Upper lobe of left lung (tissue), 6 donors: ENCODE measurements at regions not wholly inside any gene's neighbourhood (a gene's known extent, or its start where the extent isn't known, plus 50 kb on each side); places are given as distances from the start of the nearest gene placed in this dataset.
"Not testable (repeated sequence)": the region's sequence is repeated elsewhere in the genome, so short reads cannot be mapped to it uniquely, and the experiment has no call there.

Experiments used
- ATAC-seq, 2 donors: fragments of 200-7000 bp; cut with Tn5 transposase; one replicate each; pipeline ENCODE4 v1.9.1; 2022; ENCODE audit warnings: mild to moderate bottlenecking in 2 of 2, moderate library complexity in 2 of 2; ENCODE audit not compliant: low FRiP score in 2 of 2
- DNase-seq, 2 donors: peaks; one replicate each; pipeline ENCODE4 v3.0.0-alpha.2; 2019 to 2020
- H3K27ac ChIP-seq, 4 donors: fragments of 200-600 bp; sonication (generic); one replicate each; pipeline ENCODE4 v1.5.1; 2016 to 2019
- H3K27me3 ChIP-seq, 4 donors: fragments of 200-600 bp; sonication (generic); one replicate each; pipeline ENCODE4 v1.5.1; 2017 to 2019
- H3K36me3 ChIP-seq, 4 donors: fragments of 200-600 bp; sonication (generic); one replicate each; pipeline ENCODE4 v1.5.1; 2016 to 2019
- H3K4me1 ChIP-seq, 4 donors: fragments of 200-600 bp; sonication (generic); one replicate each; pipeline ENCODE4 v1.5.1; 2018 to 2019
- H3K4me3 ChIP-seq, 4 donors: fragments of 200-600 bp; sonication (generic); one replicate each; pipeline ENCODE4 v1.5.1; 2017 to 2019; ENCODE audit warnings: mild to moderate bottlenecking in 2 of 4, moderate library complexity in 1 of 4
- H3K9me3 ChIP-seq, 4 donors: fragments of 200-600 bp; sonication (generic); one replicate each; pipeline ENCODE4 v1.5.1; 2018 to 2019
- CTCF ChIP-seq, 6 experiments: fragments of 450-650 bp in 4 of 6; fragments of 200-600 bp in 2 of 6; sonication (generic) in 2 of 6; IDR thresholded peaks; one replicate each; pipeline ENCODE4 v1.5.1; 2016 to 2019; ENCODE audit warnings: antibody characterized with exemption in 6 of 6
- EP300 ChIP-seq, 4 donors: sonication (generic); formaldehyde crosslinking; IDR thresholded peaks; one replicate each; pipeline ENCODE4 v1.5.1; 2017; ENCODE audit warnings: antibody characterized with exemption in 4 of 4, control low read depth in 2 of 4
- POLR2A ChIP-seq, 4 donors: fragments of 450-650 bp; IDR thresholded peaks; one replicate each; pipeline ENCODE4 v1.5.1; 2016 to 2017; ENCODE audit warnings: antibody characterized with exemption in 4 of 4, mild to moderate bottlenecking in 2 of 4
- POLR2AphosphoS5 ChIP-seq, 2 donors: sonication (generic); formaldehyde crosslinking; IDR thresholded peaks; one replicate each; pipeline ENCODE4 v1.5.1; 2017; ENCODE audit warnings: antibody characterized with exemption in 2 of 2
- WGBS, 2 donors: methylation state at CpG; one replicate each; pipeline ENCODE4 v1.1.5; 2017 to 2018; 5-methylcytosine and 5-hydroxymethylcytosine counted together
- donor health status: DM: no; HTN: no; CAD: no; lungs with moderate emphysema.
- donor health status: DM: no; HTN: yes; CAD: no; lungs with severe emphysema.

DNA sequence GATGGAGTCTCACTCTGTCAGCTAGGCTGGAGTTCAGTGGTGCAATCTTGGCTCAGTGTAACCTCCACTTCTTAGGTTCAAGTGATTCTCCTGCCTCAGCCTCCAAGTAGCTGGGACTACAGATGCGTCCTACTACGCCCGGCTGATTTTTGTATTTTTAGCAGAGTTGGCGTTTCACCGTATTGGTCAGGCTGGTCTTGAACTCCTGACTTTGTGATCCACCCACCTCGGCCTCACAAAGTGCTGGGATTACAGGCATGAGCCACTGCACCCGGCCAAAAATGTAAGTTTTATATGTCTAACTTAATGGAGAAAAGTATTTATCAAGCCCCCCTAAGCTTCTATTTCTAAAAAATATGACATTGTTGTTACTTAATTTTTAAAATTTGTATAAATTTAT, 98.2 kb upstream of the RIOK2 start:
- Histone ChIP-seq H3K4me3 (no peak overlapping the region), H3K27ac (no peak overlapping the region), H3K9me3 (peaks cover 0 to 13% (median 4%) of the 10 kb centered on the region in 4 donors), H3K27me3 (no peaks in the 10 kb centered on the region), H3K4me1 (no peaks in the 10 kb centered on the region), H3K36me3 (no peaks in the 10 kb centered on the region)
- no peak for TF ChIP-seq POLR2A (IDR thresholded peaks at IDR 0.05)
- no peak for TF ChIP-seq POLR2AphosphoS5 (IDR thresholded peaks at IDR 0.05)
- no peak for TF ChIP-seq CTCF (IDR thresholded peaks at IDR 0.05)
- TF ChIP-seq EP300 (IDR thresholded peaks at IDR 0.05), result no peak
- WGBS, 2 donors, result 90 to 91% methylated on average over 7 of the region's 7 CpGs
- DNase-seq (no peak), ATAC-seq (no peak)

DNA sequence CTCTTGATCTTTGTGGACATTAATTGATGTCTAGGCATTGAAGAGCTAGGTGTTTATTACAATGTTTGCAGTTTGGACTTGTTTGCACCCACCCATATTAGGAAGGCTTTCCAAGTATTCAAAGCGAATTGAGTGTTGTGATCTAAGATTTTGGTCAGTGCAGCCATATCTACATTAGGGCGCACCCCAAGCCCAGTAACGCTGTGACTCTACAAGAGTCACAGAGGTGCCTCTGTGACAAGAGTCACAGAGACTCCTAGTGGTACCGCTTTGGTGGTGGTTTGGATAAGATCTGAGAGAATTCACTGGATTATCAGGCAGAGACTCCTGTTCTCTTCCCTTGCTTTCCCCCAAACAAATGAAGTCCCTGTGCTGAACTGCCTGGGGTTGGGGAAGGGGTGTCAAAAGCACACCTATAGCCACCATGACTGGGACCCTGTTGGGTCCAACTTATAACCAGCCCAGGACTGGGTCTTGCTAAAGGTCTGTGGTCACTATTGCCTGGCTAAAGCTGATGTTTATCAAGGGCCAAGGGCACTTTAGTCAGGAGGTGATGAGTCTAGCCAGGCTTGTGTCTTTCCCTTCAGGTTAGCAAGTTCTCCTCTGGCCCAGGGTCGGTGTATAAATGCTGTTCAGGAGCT, 114.1 kb upstream of the RIOK2 start:
- H3K9me3 ChIP-seq, result no peaks in the 10 kb centered on the region
- 18 to 28% methylated on average over 5 of the region's 5 CpGs for WGBS, 2 donors
- DNase-seq, result no peak

DNA sequence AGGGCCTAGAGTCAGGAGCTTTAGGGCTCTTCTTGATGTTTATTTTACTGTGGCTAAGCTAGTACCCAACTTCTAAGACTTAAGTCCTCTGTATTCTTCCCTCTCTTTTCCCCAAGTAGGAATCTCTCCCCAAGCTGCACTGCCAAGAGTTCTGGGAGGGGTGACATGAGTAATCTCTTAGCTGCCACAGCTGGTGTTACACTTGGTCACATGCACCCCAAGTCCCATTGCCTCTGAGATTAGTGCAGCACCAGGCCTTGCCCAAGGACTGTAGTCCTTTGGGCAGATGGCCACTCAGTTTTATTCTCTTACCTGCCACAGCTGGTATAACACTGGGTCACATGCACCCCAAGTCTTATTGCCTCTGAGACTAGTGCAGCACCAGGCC, 114.7 kb upstream of the RIOK2 start:
- Histone ChIP-seq H3K36me3 (no peaks in the 10 kb centered on the region), H3K9me3 (no peaks in the 10 kb centered on the region), H3K27me3 (no peaks in the 10 kb centered on the region), H3K27ac (no peak overlapping the region), H3K4me3 (no peak overlapping the region), H3K4me1 (no peaks in the 10 kb centered on the region)
- DNase-seq (no peak), ATAC-seq (no peak)
- TF ChIP-seq CTCF (IDR thresholded peaks at IDR 0.05), result no peak
- no peak for TF ChIP-seq POLR2AphosphoS5 (IDR thresholded peaks at IDR 0.05)
- TF ChIP-seq EP300 (IDR thresholded peaks at IDR 0.05), result no peak
- no peak for TF ChIP-seq POLR2A (IDR thresholded peaks at IDR 0.05)

More for the DNA sequence above, 114.1 kb upstream of the RIOK2 start:
- H3K36me3 ChIP-seq, result no peaks in the 10 kb centered on the region
- no peak for TF ChIP-seq EP300 (IDR thresholded peaks at IDR 0.05)
- TF ChIP-seq CTCF (IDR thresholded peaks at IDR 0.05), result peak in 2 of 6 experiments; percentile 22 to 42
- no peak overlapping the region for H3K4me3 ChIP-seq
- H3K27ac ChIP-seq, result no peak overlapping the region
- ATAC-seq, result peak in 1 of 2 donors; percentile 53
- no peaks in the 10 kb centered on the region for H3K27me3 ChIP-seq
- no peaks in the 10 kb centered on the region for H3K4me1 ChIP-seq

- H3K27ac ChIP-seq, H3K9me3 ChIP-seq, H3K4me1 ChIP-seq, ATAC-seq, H3K36me3 ChIP-seq, H3K27me3 ChIP-seq, H3K4me3 ChIP-seq: not testable (repeated sequence)
- WGBS, 2 donors, result 90 to 91% methylated on average over 13 to 14 of the region's 16 CpGs
- DNase-seq, result peak in 1 of 2 donors; percentile 65
Measured at GRCh38 chr5:97301181-97301580, 118.1 kb upstream of the RIOK2 start.

DNA sequence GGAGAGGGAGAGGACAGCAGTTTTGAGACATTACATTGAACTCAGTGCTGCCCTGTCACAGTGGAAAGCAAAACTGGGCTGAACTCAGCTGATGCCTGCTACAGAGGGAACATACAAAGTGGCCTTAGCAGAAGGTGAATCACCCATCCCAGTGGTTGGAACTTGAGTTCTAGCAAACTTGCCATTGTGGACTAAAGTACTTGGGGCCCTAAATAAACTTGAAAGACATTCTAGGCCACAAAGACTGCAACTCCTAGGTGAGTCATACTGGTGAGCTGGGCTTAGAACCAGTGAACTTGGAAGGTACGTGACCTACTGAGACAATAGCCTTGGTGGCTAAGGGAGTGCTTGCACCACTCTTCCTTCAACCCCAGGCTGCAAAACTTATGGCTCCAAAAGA, 155.7 kb upstream of the RIOK2 start:
- H3K9me3 ChIP-seq, result peaks cover 0 to 15% (median 8%) of the 10 kb centered on the region in 4 donors
- ATAC-seq, result no peak
- no peaks in the 10 kb centered on the region for H3K36me3 ChIP-seq
- no peak overlapping the region for H3K4me3 ChIP-seq
- 67 to 95% methylated on average over 1 of the region's 1 CpG for WGBS, 2 donors
- no peaks in the 10 kb centered on the region for H3K27me3 ChIP-seq
- DNase-seq, result no peak
- H3K4me1 ChIP-seq, result no peaks in the 10 kb centered on the region
- TF ChIP-seq EP300 (IDR thresholded peaks at IDR 0.05) (no peak), CTCF (IDR thresholded peaks at IDR 0.05) (no peak), POLR2AphosphoS5 (IDR thresholded peaks at IDR 0.05) (no peak), POLR2A (IDR thresholded peaks at IDR 0.05) (no peak)
- H3K27ac ChIP-seq, result no peak overlapping the region
